ENCODE measurements at regions not wholly inside any gene's neighbourhood (a gene's known extent, or its start where the extent isn't known, plus 50 kb on each side); places are given as distances from the start of the nearest gene placed in this dataset.

DNA sequence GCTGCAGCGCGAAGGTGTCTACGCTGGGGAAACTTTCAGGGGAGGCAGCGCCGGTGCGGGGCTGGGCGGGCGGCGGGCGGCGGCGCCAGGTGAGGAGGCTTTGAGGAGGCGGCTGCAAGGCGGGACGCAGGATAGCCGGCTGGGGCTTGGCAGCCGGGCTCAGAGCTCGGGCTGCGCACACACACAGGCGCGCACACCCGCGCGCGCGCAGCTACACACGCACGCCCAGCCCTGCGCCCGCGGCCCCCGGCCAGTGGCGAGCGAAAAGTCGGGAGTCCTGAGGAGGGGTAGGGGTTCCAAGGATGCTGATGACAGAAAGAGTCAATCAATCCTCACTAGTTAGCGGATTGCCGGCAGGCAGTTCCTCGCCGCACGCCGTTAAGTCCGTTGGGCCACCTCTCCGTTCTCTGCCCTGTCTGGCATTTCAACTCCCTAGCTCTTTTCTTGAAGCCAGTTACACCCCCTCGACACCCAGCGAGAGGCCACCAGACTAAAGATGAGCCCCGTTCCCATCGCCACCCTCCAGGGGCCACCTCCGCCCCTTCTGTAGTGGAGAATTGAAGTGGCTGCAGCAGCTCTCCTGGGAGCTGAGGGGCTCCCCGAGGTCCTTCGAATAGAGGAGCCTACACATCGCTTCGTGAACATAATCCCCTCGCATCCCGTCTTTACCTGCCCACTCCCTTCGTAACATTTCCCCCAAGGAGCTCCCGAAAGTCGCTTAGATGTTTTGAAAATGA lies 1640.3 kb upstream of the C9orf72 start, which contains the start of gene LINGO2:
- TF ChIP-seq, protein P1, sequence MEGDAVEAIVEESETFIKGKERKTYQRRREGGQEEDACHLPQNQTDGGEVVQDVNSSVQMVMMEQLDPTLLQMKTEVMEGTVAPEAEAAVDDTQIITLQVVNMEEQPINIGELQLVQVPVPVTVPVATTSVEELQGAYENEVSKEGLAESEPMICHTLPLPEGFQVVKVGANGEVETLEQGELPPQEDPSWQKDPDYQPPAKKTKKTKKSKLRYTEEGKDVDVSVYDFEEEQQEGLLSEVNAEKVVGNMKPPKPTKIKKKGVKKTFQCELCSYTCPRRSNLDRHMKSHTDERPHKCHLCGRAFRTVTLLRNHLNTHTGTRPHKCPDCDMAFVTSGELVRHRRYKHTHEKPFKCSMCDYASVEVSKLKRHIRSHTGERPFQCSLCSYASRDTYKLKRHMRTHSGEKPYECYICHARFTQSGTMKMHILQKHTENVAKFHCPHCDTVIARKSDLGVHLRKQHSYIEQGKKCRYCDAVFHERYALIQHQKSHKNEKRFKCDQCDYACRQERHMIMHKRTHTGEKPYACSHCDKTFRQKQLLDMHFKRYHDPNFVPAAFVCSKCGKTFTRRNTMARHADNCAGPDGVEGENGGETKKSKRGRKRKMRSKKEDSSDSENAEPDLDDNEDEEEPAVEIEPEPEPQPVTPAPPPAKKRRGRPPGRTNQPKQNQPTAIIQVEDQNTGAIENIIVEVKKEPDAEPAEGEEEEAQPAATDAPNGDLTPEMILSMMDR (IDR thresholded peaks at IDR 0.05; ENCODE audit: low read length): no peak
- no peak for TF ChIP-seq EZH2 (optimal IDR thresholded peaks at IDR 0.05; ENCODE audit: low read depth, low read length)
- no peak for TF ChIP-seq EZH2phosphoT487 (IDR thresholded peaks at IDR 0.05; ENCODE audit: low read length)
